Aorta (tissue), 5 donors: ENCODE measurements at regions not wholly inside any gene's neighbourhood (a gene's known extent, or its start where the extent isn't known, plus 50 kb on each side); places are given as distances from the start of the nearest gene placed in this dataset.

Source experiments
- ATAC-seq: fragments of 200-7000 bp; cut with Tn5 transposase; one replicate; pipeline ENCODE4 v1.9.1; 2022; ENCODE audit warnings: moderate library complexity; ENCODE audit not compliant: low FRiP score
- DNase-seq, 2 donors: peaks; one replicate each; pipeline ENCODE4 v3.0.0-alpha.2; 2020
- H3K27ac ChIP-seq, 2 donors: one replicate each; pipeline ENCODE4 v1.5.1; 2013; ENCODE audit warnings: low read length in 2 of 2, mild to moderate bottlenecking in 2 of 2, moderate library complexity in 2 of 2, control low read depth in 1 of 2, inconsistent platforms in 1 of 2, low read depth in 1 of 2
- H3K27me3 ChIP-seq, 2 donors: one replicate each; pipeline ENCODE4 v1.6.1; 2013; ENCODE audit warnings: control low read depth in 1 of 2, low read length in 1 of 2, mild to moderate bottlenecking in 1 of 2, moderate library complexity in 1 of 2; ENCODE audit not compliant: insufficient read depth in 2 of 2, control insufficient read depth in 1 of 2
- H3K36me3 ChIP-seq, 2 donors: one replicate each; pipeline ENCODE4 v1.6.1; 2013; ENCODE audit warnings: control low read depth in 1 of 2, low read length in 1 of 2, mild to moderate bottlenecking in 1 of 2; ENCODE audit not compliant: insufficient read depth in 2 of 2, control insufficient read depth in 1 of 2
- H3K4me1 ChIP-seq, 2 donors: one replicate each; pipeline ENCODE4 v1.6.1; 2013; ENCODE audit warnings: low read length in 2 of 2, control low read depth in 1 of 2, mild to moderate bottlenecking in 1 of 2, moderate library complexity in 1 of 2; ENCODE audit not compliant: insufficient read depth in 2 of 2, control insufficient read depth in 1 of 2
- H3K4me3 ChIP-seq, 2 donors: one replicate each; pipeline ENCODE4 v1.5.1; 2013; ENCODE audit warnings: low read length in 2 of 2, control low read depth in 1 of 2, mild to moderate bottlenecking in 1 of 2
- H3K9me3 ChIP-seq: one replicate; pipeline ENCODE4 v1.6.1; 2013; ENCODE audit warnings: mild to moderate bottlenecking, low read length; ENCODE audit not compliant: control insufficient read depth
- WGBS, 2 donors: extraction: QIAGEN DNeasy Blood & Tissue Kit; methylation state at CpG; one replicate each; pipeline ENCODE4 v1.1.7; 2013; 5-methylcytosine and 5-hydroxymethylcytosine counted together
- intact Hi-C, 2 donors: fragments of 100-400 bp; cut with DNase I; formaldehyde crosslinking; loops; one replicate each; pipeline versions ENCODE4 v1.14.2 to v1.15.0; 2022
- donor health status: healthy with polysubstance abuse.
- donor health status: Bipolar disorder and iron deficiency.
- donor health status: DM: no; HTN: no; CAD: no.
- donor health status: DM: no; HTN: no; CAD: no.
- donor health status: DM: yes; HTN: yes; CAD: no.

DNA sequence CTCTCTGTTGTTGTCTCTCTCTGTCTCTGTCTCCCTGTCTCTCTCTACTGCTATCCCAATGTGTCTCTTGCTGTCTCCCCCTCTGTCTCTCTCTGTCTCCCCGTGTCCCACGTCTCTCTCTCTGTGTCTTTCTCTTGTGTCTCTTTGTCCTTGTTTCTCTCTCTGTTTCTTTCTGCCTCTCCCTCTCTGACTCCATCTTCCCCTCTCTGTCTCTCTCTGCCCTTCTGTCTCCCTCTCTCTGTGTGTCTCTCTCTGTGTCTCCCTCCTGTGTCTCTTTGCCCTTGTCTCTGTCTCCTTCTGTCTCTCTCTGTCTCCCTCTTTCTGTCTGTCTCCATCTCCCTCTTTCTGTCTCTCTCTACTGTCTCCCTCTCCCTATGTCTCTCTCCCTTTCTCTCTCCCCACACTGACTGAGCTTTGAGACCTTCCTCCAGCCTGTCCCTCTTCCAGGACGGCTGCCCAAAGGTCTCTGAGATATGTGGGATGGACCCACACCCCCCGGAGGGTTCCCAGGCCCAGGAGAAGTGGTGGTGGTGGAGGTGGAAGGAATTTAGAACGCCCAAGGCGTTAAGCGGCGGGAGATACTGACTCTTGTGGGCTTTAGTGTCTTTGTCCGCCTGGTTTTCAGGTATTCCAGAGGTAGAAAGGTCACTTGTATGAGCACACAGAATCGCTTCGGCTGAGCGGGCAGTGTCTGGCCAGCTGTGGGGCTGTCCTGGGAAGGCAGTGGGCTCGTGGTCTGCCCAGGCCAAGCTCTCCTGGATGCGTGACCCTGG is 65.5 kb upstream of the CCND1 start:
- WGBS, 2 donors: 90 to 92% methylated on average over 14 of the region's 14 CpGs

GRCh38 chr11:69576069-69576782 is 64.7 kb upstream of the CCND1 start:
- DNase-seq (no peak), ATAC-seq (peak; percentile 10)
- 25 to 27% methylated on average over 10 of the region's 10 CpGs for WGBS, 2 donors
- Histone ChIP-seq H3K4me1 (no peaks in the 10 kb centered on the region), H3K27ac (no peak overlapping the region), H3K9me3 (no peaks in the 10 kb centered on the region), H3K27me3 (no peaks in the 10 kb centered on the region), H3K36me3 (no peaks in the 10 kb centered on the region), H3K4me3 (no peak overlapping the region)
- intact Hi-C loops: no loop called here

More for the DNA sequence above, 65.5 kb upstream of the CCND1 start:
- intact Hi-C loops: no loop called here
- no peaks in the 10 kb centered on the region for H3K4me1 ChIP-seq
- H3K27ac ChIP-seq: no peak overlapping the region
- DNase-seq (no peak), ATAC-seq (peak; percentile 7)
- no peaks in the 10 kb centered on the region for H3K9me3 ChIP-seq
- H3K36me3 ChIP-seq: no peaks in the 10 kb centered on the region
- no peak overlapping the region for H3K4me3 ChIP-seq
- no peaks in the 10 kb centered on the region for H3K27me3 ChIP-seq

DNA sequence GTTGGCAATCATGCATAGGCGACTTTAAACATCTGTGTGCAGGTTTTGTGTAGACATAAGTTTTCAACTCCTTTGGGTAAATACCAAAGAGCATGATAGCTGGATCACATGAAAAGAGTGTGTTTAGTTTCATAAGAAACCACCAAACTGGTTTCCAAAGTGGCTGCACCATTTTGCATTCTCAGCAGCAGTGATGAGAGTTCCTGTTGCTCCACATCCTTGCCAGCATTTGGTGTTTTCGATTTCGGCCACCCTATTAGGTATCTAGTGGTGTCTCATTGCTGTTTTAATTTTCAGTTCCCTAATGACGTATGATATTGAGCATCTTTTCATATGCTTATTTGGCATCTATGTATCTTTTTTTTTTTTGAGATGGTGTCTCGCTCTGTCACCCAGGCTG is 62.8 kb upstream of the CCND1 start:
- no peaks in the 10 kb centered on the region for H3K27me3 ChIP-seq
- intact Hi-C loops: no loop called here
- H3K9me3 ChIP-seq: no peaks in the 10 kb centered on the region
- WGBS, 2 donors: 93 to 96% methylated on average over 5 of the region's 5 CpGs
- no peak overlapping the region for H3K4me3 ChIP-seq
- H3K4me1 ChIP-seq: no peaks in the 10 kb centered on the region
- H3K36me3 ChIP-seq: no peaks in the 10 kb centered on the region
- ATAC-seq: no peak
- DNase-seq: no peak
- H3K27ac ChIP-seq: no peak overlapping the region

DNA sequence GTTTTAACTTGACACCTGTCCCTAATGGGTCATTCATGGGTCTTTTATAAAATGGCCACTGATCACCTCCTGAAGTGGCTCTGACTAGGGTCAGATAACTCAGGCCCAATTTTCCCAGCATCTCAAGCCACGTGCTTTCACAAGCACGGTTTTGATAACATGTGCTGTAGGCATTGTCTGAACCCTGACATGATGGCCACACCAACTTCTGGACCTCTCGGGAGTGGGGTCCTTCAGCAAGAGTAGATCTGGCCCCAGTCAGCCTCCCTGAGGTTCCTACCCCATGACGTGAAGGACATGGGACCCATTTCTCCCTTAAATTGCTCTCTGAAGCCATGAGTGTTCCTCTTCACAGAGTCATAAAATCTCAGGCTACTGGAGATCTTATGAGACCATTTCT is 60.4 kb upstream of the CCND1 start:
- H3K4me3 ChIP-seq: no peak overlapping the region
- H3K36me3 ChIP-seq: no peaks in the 10 kb centered on the region
- H3K4me1 ChIP-seq: no peaks in the 10 kb centered on the region
- H3K27ac ChIP-seq: no peak overlapping the region
- no peaks in the 10 kb centered on the region for H3K9me3 ChIP-seq
- ATAC-seq (no peak), DNase-seq (no peak)
- intact Hi-C loops: no loop called here
- H3K27me3 ChIP-seq: no peaks in the 10 kb centered on the region
- WGBS, 2 donors: 91 to 96% methylated on average over 4 of the region's 4 CpGs

DNA sequence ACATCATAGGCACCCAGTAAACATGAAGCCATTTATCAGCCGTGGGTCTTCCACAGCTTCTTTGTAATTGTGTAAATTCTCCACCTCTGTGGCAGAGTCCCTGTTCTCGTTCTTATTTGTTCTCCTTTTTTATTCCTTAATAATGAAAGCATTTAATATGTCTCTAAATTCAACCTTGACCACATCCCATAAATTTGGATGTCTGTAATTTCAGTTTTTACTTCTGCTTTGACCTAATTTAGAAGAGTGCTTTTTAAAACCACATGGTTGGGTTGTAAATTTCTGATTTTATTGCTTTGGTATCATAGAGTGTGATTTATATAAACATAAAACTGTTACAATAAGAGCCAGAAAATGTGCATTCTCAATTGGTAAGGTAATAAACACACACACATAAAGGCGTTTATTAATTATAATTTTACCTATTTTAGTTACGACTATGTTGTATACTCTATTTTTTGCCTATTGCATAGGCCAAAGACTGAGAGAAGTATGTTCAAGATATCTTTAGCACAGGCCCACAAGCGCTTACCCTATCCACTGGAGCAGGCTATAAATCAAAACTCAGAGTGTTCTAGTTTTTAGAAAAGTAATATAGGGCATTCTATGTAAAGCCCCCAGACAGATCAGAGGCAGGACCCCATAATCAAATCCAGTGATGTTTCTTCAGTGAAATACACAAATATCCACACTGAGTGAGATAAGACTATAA is 58.0 kb upstream of the CCND1 start:
- H3K9me3 ChIP-seq: no peaks in the 10 kb centered on the region
- WGBS, 2 donors: 77 to 83% methylated on average over 5 of the region's 5 CpGs
- no peaks in the 10 kb centered on the region for H3K4me1 ChIP-seq
- intact Hi-C loops: no loop called here
- DNase-seq (no peak), ATAC-seq (no peak)
- H3K4me3 ChIP-seq: no peak overlapping the region
- no peak overlapping the region for H3K27ac ChIP-seq
- H3K36me3 ChIP-seq: no peaks in the 10 kb centered on the region
- H3K27me3 ChIP-seq: no peaks in the 10 kb centered on the region

DNA sequence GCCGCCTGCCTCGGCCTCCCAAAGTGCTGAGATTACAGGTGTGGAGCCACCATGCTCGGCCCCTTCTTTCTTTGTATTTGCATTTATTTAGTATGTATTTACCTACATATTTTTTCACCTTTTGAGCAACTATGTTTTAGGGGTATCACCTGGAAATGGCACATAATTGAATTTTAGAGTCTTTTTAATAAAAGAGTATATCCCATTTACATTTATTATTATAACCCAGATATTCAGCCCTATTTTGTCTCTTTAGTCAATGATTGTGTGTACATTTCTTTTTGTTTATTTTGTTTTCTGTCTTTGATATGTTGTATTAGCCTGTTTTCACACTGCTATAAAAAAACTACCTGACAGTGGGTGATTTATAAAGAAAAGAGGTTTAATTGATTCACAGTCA is 56.8 kb upstream of the CCND1 start:
- H3K4me3 ChIP-seq: no peak overlapping the region
- H3K27me3 ChIP-seq: no peaks in the 10 kb centered on the region
- no peaks in the 10 kb centered on the region for H3K4me1 ChIP-seq
- whole genome bisulfite sequencing, 2 donors: 97% methylated on average over 3 of the region's 3 CpGs
- DNase-seq (no peak), ATAC-seq (no peak)
- no peak overlapping the region for H3K27ac ChIP-seq
- H3K9me3 ChIP-seq: no peaks in the 10 kb centered on the region
- intact Hi-C loops: no loop called here
- no peaks in the 10 kb centered on the region for H3K36me3 ChIP-seq

DNA sequence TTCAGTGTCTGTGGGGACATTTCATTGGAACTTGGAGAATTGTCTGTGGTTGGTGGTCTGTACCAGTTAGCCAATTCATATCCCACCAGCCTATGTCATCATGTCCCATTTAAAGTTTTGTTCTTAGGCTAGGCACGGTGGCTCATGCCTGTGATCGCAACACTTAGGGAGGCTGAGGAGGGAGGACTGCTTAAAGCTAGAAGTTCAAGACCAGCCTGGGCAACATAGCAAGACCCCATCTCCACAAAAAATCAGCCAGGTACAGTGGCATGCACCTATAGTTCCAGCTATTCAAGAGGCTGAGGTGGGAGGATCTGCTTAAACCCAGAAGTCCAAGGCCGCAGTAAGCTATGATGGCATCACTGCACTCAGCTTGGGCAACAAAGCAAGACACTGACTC is 55.6 kb upstream of the CCND1 start:
- H3K27ac ChIP-seq: no peak overlapping the region
- intact Hi-C loops: no loop called here
- DNase-seq (no peak), ATAC-seq (no peak)
- WGBS, 2 donors: 96% methylated on average over 3 of the region's 3 CpGs
- H3K9me3 ChIP-seq: no peaks in the 10 kb centered on the region
- H3K4me1 ChIP-seq: no peaks in the 10 kb centered on the region
- H3K36me3 ChIP-seq: no peaks in the 10 kb centered on the region
- no peak overlapping the region for H3K4me3 ChIP-seq
- no peaks in the 10 kb centered on the region for H3K27me3 ChIP-seq

GRCh38 chr11:69587454-69588090 is 53.4 kb upstream of the CCND1 start:
- Histone ChIP-seq H3K4me1 (no peaks in the 10 kb centered on the region), H3K36me3 (no peaks in the 10 kb centered on the region), H3K27ac (no peak overlapping the region), H3K9me3 (peaks cover 1% of the 10 kb centered on the region), H3K27me3 (no peaks in the 10 kb centered on the region), H3K4me3 (no peak overlapping the region)
- ATAC-seq (no peak), DNase-seq (no peak)
- WGBS, 2 donors: 92 to 96% methylated on average over 5 of the region's 5 CpGs
- intact Hi-C loops: no loop called here
